Small intestine (tissue), 7 donors: ENCODE measurements at regions not wholly inside any gene's neighbourhood (a gene's known extent, or its start where the extent isn't known, plus 50 kb on each side); places are given as distances from the start of the nearest gene placed in this dataset.

ENCODE experiments used
- DNase-seq, 2 donors: peaks; one replicate each; pipeline versions ENCODE4 v3.0.0 to v3.0.0-alpha.2; 2013
- FAIRE-seq: peaks from 2 replicates; lab custom pipeline; 2012; peaks lifted over from hg19 to GRCh38; lab: Jason Lieb, UNC
- H3K27ac ChIP-seq, 3 donors: one replicate each; pipeline ENCODE4 v1.5.1; 2013; ENCODE audit warnings: low read length in 2 of 3, mild to moderate bottlenecking in 2 of 3, control low read depth in 1 of 3, inconsistent platforms in 1 of 3, low read depth in 1 of 3, moderate library complexity in 1 of 3
- H3K27me3 ChIP-seq, 3 donors: one replicate each; pipeline ENCODE4 v1.6.1; 2013; ENCODE audit warnings: low read length in 3 of 3, inconsistent platforms in 1 of 3; ENCODE audit not compliant: control insufficient read depth in 3 of 3, insufficient read depth in 3 of 3
- H3K36me3 ChIP-seq, 3 donors: one replicate each; pipeline ENCODE4 v1.6.1; 2013; ENCODE audit warnings: low read length in 3 of 3, inconsistent platforms in 1 of 3, low read depth in 1 of 3, mild to moderate bottlenecking in 1 of 3, moderate library complexity in 1 of 3; ENCODE audit not compliant: control insufficient read depth in 3 of 3, insufficient read depth in 2 of 3
- H3K4me1 ChIP-seq, 3 donors: one replicate each; pipeline ENCODE4 v1.6.1; 2013; ENCODE audit warnings: low read length in 2 of 3, inconsistent platforms in 1 of 3, low read depth in 1 of 3, mild to moderate bottlenecking in 1 of 3, moderate library complexity in 1 of 3; ENCODE audit not compliant: control insufficient read depth in 3 of 3, insufficient read depth in 2 of 3
- H3K4me3 ChIP-seq, 3 donors: one replicate each; pipeline ENCODE4 v1.5.1; 2013; ENCODE audit warnings: low read length in 3 of 3, control low read depth in 1 of 3, inconsistent platforms in 1 of 3, low read depth in 1 of 3, mild to moderate bottlenecking in 1 of 3, moderate library complexity in 1 of 3
- H3K9me3 ChIP-seq, 2 donors: one replicate each; pipeline ENCODE4 v1.6.1; 2013; ENCODE audit warnings: low read depth in 1 of 2, low read length in 1 of 2; ENCODE audit not compliant: control insufficient read depth in 2 of 2, insufficient read depth in 1 of 2
- WGBS, 3 donors: extraction: QIAGEN DNeasy Blood & Tissue Kit; methylation state at CpG; one replicate each; pipeline ENCODE4 v1.1.7; 2013; 5-methylcytosine and 5-hydroxymethylcytosine counted together
- donor health status: healthy with polysubstance abuse.
- donor health status: control.
- donor health status: control.
- donor health status: Bipolar disorder and iron deficiency.
- donor health status: healthy.

DNA sequence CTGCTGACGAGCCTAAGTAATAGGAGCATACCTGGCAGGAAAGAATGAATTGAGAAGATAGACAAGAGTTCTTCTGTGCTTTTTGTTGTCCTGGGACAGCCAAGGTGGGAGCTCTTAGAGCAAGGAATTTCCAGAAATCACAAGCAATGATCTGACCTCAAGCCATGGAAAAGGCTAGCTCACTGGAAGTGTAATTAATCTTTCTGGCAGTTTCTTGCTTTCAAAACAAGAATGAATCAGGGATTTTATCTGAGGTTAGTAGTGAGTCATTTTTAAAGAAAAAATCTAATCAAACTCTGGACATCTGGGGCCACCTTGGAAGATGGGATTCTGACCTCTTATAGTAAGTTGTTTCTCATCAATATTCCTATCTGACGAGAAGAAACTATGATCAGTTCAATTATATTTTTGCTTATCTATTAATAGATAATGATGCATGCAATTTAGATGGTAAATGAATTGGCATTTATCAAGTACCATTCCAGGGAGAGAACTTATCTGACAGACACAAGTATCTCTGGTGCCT, 98.0 kb downstream of the ADCYAP1 start:
- WGBS, 3 donors, result 36 to 58% (median 52%) methylated on average over 2 of the region's 2 CpGs
- Histone ChIP-seq H3K9me3 (no peaks in the 10 kb centered on the region), H3K4me3 (no peak overlapping the region), H3K27me3 (no peaks in the 10 kb centered on the region), H3K36me3 (no peaks in the 10 kb centered on the region), H3K4me1 (no peaks in the 10 kb centered on the region), H3K27ac (no peak overlapping the region)
- DNase-seq, result no peak
- FAIRE-seq, result no peak

DNA sequence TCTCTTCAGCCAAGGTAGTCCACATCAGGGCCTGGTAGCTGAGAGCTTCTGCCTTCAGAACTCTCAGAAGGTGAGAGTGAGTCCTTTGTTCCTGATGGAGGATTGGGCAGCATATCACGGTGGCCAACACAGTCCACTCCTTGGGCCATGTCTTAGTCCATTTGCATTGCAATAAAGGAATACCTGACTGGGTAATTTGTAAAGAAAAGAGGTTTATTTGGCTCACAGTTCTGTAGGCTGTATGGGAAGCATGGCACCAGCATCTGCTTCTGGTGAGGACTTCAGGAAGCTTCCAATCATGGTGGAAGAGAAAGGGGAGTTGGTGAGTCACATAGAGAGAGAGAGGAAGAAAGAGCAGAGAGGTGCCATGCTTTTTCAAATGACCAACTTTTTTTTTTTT, 98.8 kb downstream of the ADCYAP1 start:
- Histone ChIP-seq H3K4me3 (no peak overlapping the region), H3K27me3 (no peaks in the 10 kb centered on the region), H3K27ac (no peak overlapping the region), H3K9me3 (no peaks in the 10 kb centered on the region), H3K4me1 (no peaks in the 10 kb centered on the region), H3K36me3 (no peaks in the 10 kb centered on the region)
- 81 to 88% (median 82%) methylated on average over 1 of the region's 1 CpG for WGBS, 3 donors
- no peak for DNase-seq
- FAIRE-seq, result no peak

DNA sequence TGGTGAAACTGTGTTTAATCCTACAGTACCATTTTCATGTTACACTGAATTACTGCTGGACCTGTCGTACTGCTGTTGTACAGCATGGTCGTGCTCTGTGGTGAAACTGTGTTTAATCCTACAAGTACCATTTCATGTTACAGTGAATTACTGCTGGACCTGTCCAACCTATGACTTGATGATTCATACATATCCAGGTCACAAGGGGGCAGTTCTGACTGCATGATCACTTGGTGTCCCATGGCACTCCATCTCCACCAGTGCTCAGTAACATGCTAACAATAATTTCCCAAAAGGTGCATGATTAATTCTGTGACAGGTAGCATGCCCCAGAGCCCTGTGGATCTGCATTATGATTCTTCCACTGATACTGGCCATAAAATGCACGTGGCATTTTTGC, 101.6 kb downstream of the ADCYAP1 start:
- Histone ChIP-seq H3K9me3 (no peaks in the 10 kb centered on the region), H3K27me3 (no peaks in the 10 kb centered on the region), H3K27ac (no peak overlapping the region), H3K36me3 (no peaks in the 10 kb centered on the region), H3K4me1 (no peaks in the 10 kb centered on the region), H3K4me3 (no peak overlapping the region)
- DNase-seq, result no peak
- WGBS, 3 donors, result 57 to 68% (median 58%) methylated on average over 3 of the region's 3 CpGs
- no peak for FAIRE-seq

DNA sequence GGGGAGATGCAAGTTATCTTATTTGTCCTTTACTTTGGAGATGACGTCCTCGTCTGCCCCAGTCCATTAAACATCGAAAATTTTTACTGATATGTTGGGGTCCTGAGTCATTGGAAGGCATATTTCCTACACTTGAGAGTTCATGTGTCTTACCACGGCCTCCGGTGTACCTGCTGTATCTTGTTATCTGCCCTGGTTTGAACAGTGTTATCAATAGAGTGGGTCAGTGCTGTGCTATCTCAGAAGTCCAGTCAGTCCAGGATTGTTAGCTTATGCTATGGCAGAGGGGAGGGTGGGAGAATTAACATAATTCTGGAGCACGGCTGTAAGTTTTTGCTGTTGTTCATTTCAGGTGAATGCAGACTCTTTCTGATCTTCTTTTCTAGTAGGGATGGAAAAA, 102.3 kb downstream of the ADCYAP1 start:
- DNase-seq (no peak), FAIRE-seq (no peak)
- Histone ChIP-seq H3K36me3 (no peaks in the 10 kb centered on the region), H3K27me3 (no peaks in the 10 kb centered on the region), H3K27ac (no peak overlapping the region), H3K9me3 (no peaks in the 10 kb centered on the region), H3K4me3 (no peak overlapping the region), H3K4me1 (no peaks in the 10 kb centered on the region)
- 46 to 74% (median 62%) methylated on average over 6 of the region's 6 CpGs for WGBS, 3 donors

DNA sequence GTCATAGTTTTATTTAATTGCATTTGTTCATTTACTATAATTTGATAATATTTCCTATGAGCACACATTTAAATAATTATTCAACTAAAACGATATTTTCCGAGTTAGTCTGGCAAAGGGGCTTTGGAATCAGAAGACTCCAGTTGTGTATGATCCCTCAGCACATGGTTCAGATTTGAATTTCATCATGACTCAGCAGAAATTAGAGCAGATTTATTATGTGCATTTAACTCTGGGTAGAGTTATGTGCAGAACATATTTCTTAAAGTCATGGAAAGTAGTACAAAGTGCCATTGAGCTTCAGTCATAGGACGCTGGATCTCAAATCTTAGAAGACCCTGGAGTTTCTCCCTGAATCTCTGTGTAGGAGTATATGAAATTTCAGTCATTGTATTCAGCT, 106.7 kb downstream of the ADCYAP1 start:
- Histone ChIP-seq H3K4me3 (no peak overlapping the region), H3K4me1 (no peaks in the 10 kb centered on the region), H3K27ac (no peak overlapping the region), H3K9me3 (no peaks in the 10 kb centered on the region), H3K36me3 (no peaks in the 10 kb centered on the region), H3K27me3 (no peaks in the 10 kb centered on the region)
- no peak for DNase-seq
- no peak for FAIRE-seq
- WGBS, 3 donors, result 78 to 84% (median 79%) methylated on average over 3 of the region's 3 CpGs

DNA sequence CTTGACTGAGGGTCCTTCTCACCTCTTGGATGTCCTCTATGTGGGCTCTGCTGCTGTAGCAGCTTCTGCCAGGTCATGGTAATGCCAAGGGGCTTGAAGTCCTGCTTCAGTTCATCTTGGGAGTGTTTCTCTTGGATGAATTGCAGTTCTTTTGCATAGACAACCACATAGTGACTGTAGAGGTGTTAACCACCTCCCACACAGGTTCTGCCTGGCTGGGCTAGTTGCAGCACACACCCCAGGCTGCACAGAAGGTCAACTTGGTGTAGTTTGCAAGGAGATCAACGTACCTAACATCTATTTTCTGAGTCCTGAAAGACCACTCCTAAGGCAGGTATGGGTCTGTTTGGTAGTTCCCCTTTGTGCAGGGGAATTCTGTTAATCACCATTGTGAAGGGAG, 108.1 kb downstream of the ADCYAP1 start:
- DNase-seq (no peak), FAIRE-seq (no peak)
- 5 to 49% (median 14%) methylated on average over 1 of the region's 1 CpG for WGBS, 3 donors
- Histone ChIP-seq H3K27me3 (no peaks in the 10 kb centered on the region), H3K36me3 (no peaks in the 10 kb centered on the region), H3K4me1 (no peaks in the 10 kb centered on the region), H3K4me3 (no peak overlapping the region), H3K9me3 (no peaks in the 10 kb centered on the region), H3K27ac (no peak overlapping the region)

DNA sequence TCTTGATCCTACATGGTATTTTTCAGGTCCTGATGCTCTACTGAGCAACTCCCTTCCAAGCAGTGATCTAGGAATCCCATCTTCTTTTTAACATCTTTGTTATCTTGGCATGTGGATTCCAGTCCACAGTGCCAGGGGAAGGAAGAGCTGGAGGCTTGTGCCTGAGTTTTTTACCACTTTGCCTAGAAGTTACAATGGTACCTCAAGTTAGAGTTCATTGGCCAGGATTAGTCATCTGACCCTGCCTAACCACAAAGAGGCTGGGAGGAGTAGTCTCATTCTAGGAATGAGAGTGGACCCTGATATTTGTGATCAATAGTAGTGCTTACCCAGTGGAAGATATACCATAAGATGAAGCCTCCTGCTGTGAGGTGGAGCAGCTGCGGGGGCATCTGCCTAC, 109.3 kb downstream of the ADCYAP1 start:
- H3K4me3 ChIP-seq, result no peak overlapping the region
- no peaks in the 10 kb centered on the region for H3K36me3 ChIP-seq
- no peaks in the 10 kb centered on the region for H3K27me3 ChIP-seq
- DNase-seq, result no peak
- no peak overlapping the region for H3K27ac ChIP-seq
- no peaks in the 10 kb centered on the region for H3K9me3 ChIP-seq
- no peaks in the 10 kb centered on the region for H3K4me1 ChIP-seq
- 45 to 84% (median 83%) methylated on average over 1 of the region's 1 CpG for WGBS, 3 donors
- FAIRE-seq, result no peak

DNA sequence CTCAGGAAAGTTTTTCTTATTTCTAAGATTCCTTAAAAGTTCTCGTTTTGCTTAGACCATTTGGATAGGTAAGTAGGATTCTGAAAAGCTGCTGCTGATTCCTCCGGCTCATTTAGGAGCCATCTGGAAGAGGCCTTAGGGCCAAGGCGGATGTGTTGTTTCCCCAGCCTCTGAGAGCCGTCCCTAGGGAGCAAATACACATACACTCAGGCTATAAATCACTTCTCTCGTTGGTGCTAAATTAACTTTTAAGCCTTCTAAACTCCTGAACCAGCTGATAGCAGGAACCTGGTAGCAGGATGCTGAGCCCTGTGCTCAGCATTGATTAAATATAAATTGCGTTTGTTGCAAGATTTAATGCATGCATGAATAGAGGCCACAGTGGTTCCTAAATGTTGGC, 109.8 kb downstream of the ADCYAP1 start:
- no peaks in the 10 kb centered on the region for H3K4me1 ChIP-seq
- H3K9me3 ChIP-seq, result no peaks in the 10 kb centered on the region
- DNase-seq (no peak), FAIRE-seq (no peak)
- H3K4me3 ChIP-seq, result no peak overlapping the region
- H3K27ac ChIP-seq, result no peak overlapping the region
- no peaks in the 10 kb centered on the region for H3K36me3 ChIP-seq
- WGBS, 3 donors, result 23 to 24% (median 24%) methylated on average over 6 of the region's 6 CpGs
- H3K27me3 ChIP-seq, result no peaks in the 10 kb centered on the region

DNA sequence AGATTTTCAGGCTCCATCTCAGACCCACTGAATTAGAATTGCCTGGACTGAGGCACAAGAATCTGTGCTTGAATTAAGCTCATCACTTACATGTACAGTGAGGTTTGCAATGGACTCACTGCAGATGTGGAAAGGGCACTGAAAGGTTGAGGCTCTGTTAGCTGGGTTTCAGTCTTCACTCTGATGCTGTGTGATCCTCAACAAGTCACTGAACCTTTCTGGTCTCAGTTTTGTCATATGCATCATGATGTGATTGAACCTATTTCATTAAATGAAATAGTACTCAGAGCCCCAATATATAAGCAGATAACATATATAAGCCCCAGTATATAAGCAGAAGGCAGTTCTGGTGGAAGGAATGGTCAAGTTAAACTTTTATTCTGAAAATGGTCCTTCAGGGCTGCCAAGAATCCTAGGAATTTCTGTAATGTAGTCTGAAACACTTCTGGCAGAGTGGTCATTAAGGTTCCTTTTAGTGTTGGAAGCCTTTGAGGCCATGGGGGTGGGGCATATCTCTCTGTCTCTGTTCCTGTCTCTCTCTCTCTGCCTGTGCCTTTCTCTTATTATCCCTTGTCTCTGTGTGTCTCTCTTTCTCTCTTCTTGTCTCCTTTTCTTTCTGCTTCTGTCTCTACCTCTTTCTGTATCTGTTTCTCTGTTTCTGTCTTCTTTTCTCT, 110.4 kb downstream of the ADCYAP1 start:
- Histone ChIP-seq H3K36me3 (no peaks in the 10 kb centered on the region), H3K9me3 (no peaks in the 10 kb centered on the region), H3K4me1 (no peaks in the 10 kb centered on the region), H3K4me3 (no peak overlapping the region), H3K27ac (no peak overlapping the region), H3K27me3 (no peaks in the 10 kb centered on the region)
- no peak for DNase-seq
- FAIRE-seq, result no peak
